HEK293 (cell line): ENCODE measurements at regions not wholly inside any gene's neighbourhood (a gene's known extent, or its start where the extent isn't known, plus 50 kb on each side); places are given as distances from the start of the nearest gene placed in this dataset.

Experiments
- CTCF ChIA-PET: fragments of 350-600 bp; formaldehyde crosslinking; extraction: SDS; loops from one replicate; lab custom pipeline; 2021; ENCODE audit warnings: antibody characterized with exemption; lab: Yijun Ruan, JAX
- POLR2A ChIA-PET: fragments of 300-600 bp; formaldehyde crosslinking; extraction: SDS; loops from one replicate; lab custom pipeline; 2020; ENCODE audit warnings: antibody characterized with exemption, inconsistent platforms; lab: Yijun Ruan, JAX
- H3K27ac ChIP-seq: fragments of 200-500 bp; sonication (Bioruptor generic); 2 replicates; pipeline ENCODE4 v1.5.1; 2014; ENCODE audit warnings: low read depth, low read length, control low read depth, inconsistent platforms; ENCODE audit errors: extremely low read depth
- H3K36me3 ChIP-seq, 2 experiments: fragments of 200-500 bp in 1 of 2; sonication (Bioruptor generic) in 1 of 2; 1 replicate in 1 of 2; 2 replicates in 1 of 2; pipeline ENCODE4 v1.5.1; 2014 to 2017; ENCODE audit warnings: inconsistent platforms in 2 of 2, low read length in 2 of 2; ENCODE audit not compliant: control insufficient read depth in 2 of 2, insufficient read depth in 1 of 2
- H3K4me1 ChIP-seq: fragments of 200-500 bp; sonication (Bioruptor generic); 2 replicates; pipeline ENCODE4 v1.5.1; 2014; ENCODE audit warnings: mild to moderate bottlenecking, low read length, inconsistent platforms; ENCODE audit not compliant: control insufficient read depth, insufficient read depth
- H3K4me3 ChIP-seq: 2 replicates; pipeline ENCODE4 v1.5.1; 2011; ENCODE audit warnings: low read depth, mild to moderate bottlenecking, control low read depth, low read length, moderate library complexity
- H3K9me3 ChIP-seq: fragments of 200-500 bp; sonication (Bioruptor generic); 2 replicates; pipeline ENCODE4 v1.5.1; 2014; ENCODE audit warnings: low read depth, low read length, inconsistent platforms; ENCODE audit not compliant: control insufficient read depth, insufficient read depth
- KLF1 ChIP-seq: fragments of 450-650 bp; formaldehyde crosslinking; IDR thresholded peaks from 2 replicates; pipeline ENCODE4 v1.5.1; 2016; ENCODE audit warnings: missing biosample characterization, missing genetic modification characterization
- REPIN1 ChIP-seq: fragments of 450-650 bp; formaldehyde crosslinking; IDR thresholded peaks from 2 replicates; pipeline ENCODE4 v1.5.1; 2017; ENCODE audit warnings: missing biosample characterization, missing genetic modification characterization, low read depth
- SALL2 ChIP-seq: fragments of 450-650 bp; formaldehyde crosslinking; IDR thresholded peaks from 2 replicates; pipeline ENCODE4 v1.5.0; 2017; ENCODE audit warnings: missing biosample characterization, mild to moderate bottlenecking, missing genetic modification characterization, borderline replicate concordance
- ZBTB11 ChIP-seq: fragments of 450-650 bp; formaldehyde crosslinking; conservative IDR thresholded peaks from 2 replicates; pipeline ENCODE4 v1.5.1; 2016; ENCODE audit warnings: low read depth, missing biosample characterization, missing genetic modification characterization
- ZFP37 ChIP-seq: fragments of 450-650 bp; formaldehyde crosslinking; IDR thresholded peaks from 2 replicates; pipeline ENCODE4 v1.5.1; 2016; ENCODE audit warnings: missing biosample characterization, missing genetic modification characterization
- ZNF114 ChIP-seq: fragments of 450-650 bp; formaldehyde crosslinking; IDR thresholded peaks from 2 replicates; pipeline ENCODE4 v1.5.0; 2017; ENCODE audit warnings: missing biosample characterization, missing genetic modification characterization
- ZNF155 ChIP-seq: fragments of 450-650 bp; formaldehyde crosslinking; IDR thresholded peaks from 2 replicates; pipeline ENCODE4 v1.5.1; 2016; ENCODE audit warnings: missing biosample characterization, missing genetic modification characterization
- ZNF211 ChIP-seq: fragments of 450-650 bp; formaldehyde crosslinking; IDR thresholded peaks from 2 replicates; pipeline ENCODE4 v1.5.1; 2016; ENCODE audit warnings: low read depth, missing biosample characterization, missing genetic modification characterization
- ZNF221 ChIP-seq: fragments of 450-650 bp; formaldehyde crosslinking; IDR thresholded peaks from 2 replicates; pipeline ENCODE4 v1.5.1; 2017; ENCODE audit warnings: missing biosample characterization, missing genetic modification characterization, borderline replicate concordance
- ZNF26 ChIP-seq: fragments of 450-650 bp; formaldehyde crosslinking; IDR thresholded peaks from 2 replicates; pipeline ENCODE4 v1.5.1; 2016; ENCODE audit warnings: missing biosample characterization, missing genetic modification characterization
- ZNF354C ChIP-seq: fragments of 450-650 bp; formaldehyde crosslinking; IDR thresholded peaks from 2 replicates; pipeline ENCODE4 v1.5.1; 2016; ENCODE audit warnings: missing biosample characterization, missing genetic modification characterization, low read depth, borderline replicate concordance
- ZNF366 ChIP-seq: fragments of 450-650 bp; formaldehyde crosslinking; conservative IDR thresholded peaks from 2 replicates; pipeline ENCODE4 v1.5.1; 2016; ENCODE audit warnings: missing biosample characterization, missing genetic modification characterization
- ZNF416 ChIP-seq: fragments of 450-650 bp; formaldehyde crosslinking; IDR thresholded peaks from 2 replicates; pipeline ENCODE4 v1.5.1; 2016; ENCODE audit warnings: missing biosample characterization, missing genetic modification characterization
- ZNF48 ChIP-seq: fragments of 450-650 bp; formaldehyde crosslinking; IDR thresholded peaks from 2 replicates; pipeline ENCODE4 v1.5.1; 2016; ENCODE audit warnings: missing biosample characterization, missing genetic modification characterization
- ZNF514 ChIP-seq: fragments of 450-650 bp; formaldehyde crosslinking; IDR thresholded peaks from 2 replicates; pipeline ENCODE4 v1.5.1; 2016; ENCODE audit warnings: missing biosample characterization, missing genetic modification characterization
- ZNF560 ChIP-seq: fragments of 450-650 bp; formaldehyde crosslinking; IDR thresholded peaks from 2 replicates; pipeline ENCODE4 v1.5.1; 2017; ENCODE audit warnings: missing biosample characterization, missing genetic modification characterization, borderline replicate concordance
- ZNF580 ChIP-seq: fragments of 450-650 bp; formaldehyde crosslinking; IDR thresholded peaks from 2 replicates; pipeline ENCODE4 v1.5.1; 2016; ENCODE audit warnings: missing biosample characterization, missing genetic modification characterization
- ZNF768 ChIP-seq: fragments of 450-650 bp; formaldehyde crosslinking; IDR thresholded peaks from 2 replicates; pipeline ENCODE4 v1.5.1; 2018; ENCODE audit warnings: missing biosample characterization, mild to moderate bottlenecking, missing genetic modification characterization
- ZSCAN4 ChIP-seq: fragments of 450-650 bp; formaldehyde crosslinking; IDR thresholded peaks from 2 replicates; pipeline ENCODE4 v1.5.1; 2017; ENCODE audit warnings: missing biosample characterization, missing genetic modification characterization
- TF ChIP-seq, protein P1 (sequence below): fragments of 450-650 bp; formaldehyde crosslinking; IDR thresholded peaks from 2 replicates; pipeline ENCODE4 v1.5.1; 2017; ENCODE audit warnings: missing biosample characterization, missing genetic modification characterization
- TF ChIP-seq, protein P2 (sequence below): fragments of 450-650 bp; formaldehyde crosslinking; IDR thresholded peaks from 2 replicates; pipeline ENCODE4 v1.5.1; 2017; ENCODE audit warnings: missing biosample characterization, missing genetic modification characterization

DNA sequence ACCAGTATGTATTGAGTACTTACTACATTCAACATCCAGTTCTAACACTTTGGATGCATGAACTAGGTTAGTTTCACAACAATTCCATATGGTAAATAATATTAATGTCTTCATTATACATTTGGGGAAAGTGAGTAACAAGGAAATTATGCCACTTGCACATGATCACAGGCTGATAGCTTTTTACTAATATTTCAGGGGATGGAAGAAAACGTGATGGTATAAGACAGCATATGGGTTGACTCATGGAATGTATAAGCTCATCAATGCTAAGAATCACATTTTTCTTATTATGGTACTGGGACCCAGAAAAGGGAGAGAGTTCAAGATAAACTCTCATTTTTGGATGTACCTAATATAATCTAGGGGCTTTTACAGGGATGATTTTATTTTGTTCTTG, 188.7 kb downstream of the MIAT start:
- Histone ChIP-seq H3K4me3 (no peak overlapping the region), H3K4me1 (no peaks in the 10 kb centered on the region), H3K36me3 (no peaks in the 10 kb centered on the region), H3K27ac (no peak overlapping the region), H3K9me3 (no peaks in the 10 kb centered on the region)
- ChIA-PET CTCF (no interaction called here), POLR2A (no interaction called here)
- TF ChIP-seq, protein P1, sequence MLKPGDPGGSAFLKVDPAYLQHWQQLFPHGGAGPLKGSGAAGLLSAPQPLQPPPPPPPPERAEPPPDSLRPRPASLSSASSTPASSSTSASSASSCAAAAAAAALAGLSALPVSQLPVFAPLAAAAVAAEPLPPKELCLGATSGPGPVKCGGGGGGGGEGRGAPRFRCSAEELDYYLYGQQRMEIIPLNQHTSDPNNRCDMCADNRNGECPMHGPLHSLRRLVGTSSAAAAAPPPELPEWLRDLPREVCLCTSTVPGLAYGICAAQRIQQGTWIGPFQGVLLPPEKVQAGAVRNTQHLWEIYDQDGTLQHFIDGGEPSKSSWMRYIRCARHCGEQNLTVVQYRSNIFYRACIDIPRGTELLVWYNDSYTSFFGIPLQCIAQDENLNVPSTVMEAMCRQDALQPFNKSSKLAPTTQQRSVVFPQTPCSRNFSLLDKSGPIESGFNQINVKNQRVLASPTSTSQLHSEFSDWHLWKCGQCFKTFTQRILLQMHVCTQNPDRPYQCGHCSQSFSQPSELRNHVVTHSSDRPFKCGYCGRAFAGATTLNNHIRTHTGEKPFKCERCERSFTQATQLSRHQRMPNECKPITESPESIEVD (tag by site-specific recombination), result no peak
- TF ChIP-seq ZNF221 (no peak), ZNF416 (tag by site-specific recombination) (no peak), ZNF514 (tag by site-specific recombination) (no peak), KLF1 (no peak)

DNA sequence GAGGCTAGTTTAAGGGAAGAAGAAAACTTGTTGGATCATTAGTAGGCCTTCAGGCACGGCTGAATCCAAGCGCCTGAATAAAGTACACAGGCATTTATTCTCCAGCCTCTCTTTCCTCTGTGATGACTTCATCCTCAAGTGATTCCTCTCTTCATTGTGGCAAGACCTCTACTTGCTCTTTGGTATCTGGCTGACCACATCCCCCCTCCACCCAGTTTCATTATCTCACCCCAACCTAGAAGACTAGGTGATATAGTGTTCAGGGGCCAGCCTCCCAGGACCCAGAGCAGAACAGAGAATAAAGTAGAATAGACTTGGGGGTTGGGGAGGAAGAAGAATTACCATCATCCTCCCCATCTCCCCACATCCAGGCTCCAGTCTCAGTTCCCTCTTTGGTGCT, 189.3 kb downstream of the MIAT start:
- Histone ChIP-seq H3K27ac (no peak overlapping the region), H3K4me1 (no peaks in the 10 kb centered on the region), H3K4me3 (no peak overlapping the region), H3K36me3 (no peaks in the 10 kb centered on the region), H3K9me3 (no peaks in the 10 kb centered on the region)
- ChIA-PET CTCF (interaction anchor here (0.6 kb wide), 1 partner anchor 480 kb away, joined by 3 read pairs; no protein-coding TSS in a partner anchor), POLR2A (no interaction called here)
- TF ChIP-seq ZNF354C (tag by site-specific recombination), result no peak
- no peak for TF ChIP-seq ZNF366 (tag by site-specific recombination)
- no peak for TF ChIP-seq ZNF48
- no peak for TF ChIP-seq ZNF114 (tag by site-specific recombination)
- TF ChIP-seq ZFP37 (tag by site-specific recombination), result no peak
- no peak for TF ChIP-seq SALL2

- Histone ChIP-seq H3K27ac (no peak overlapping the region), H3K4me3 (no peak overlapping the region), H3K4me1 (no peaks in the 10 kb centered on the region), H3K9me3 (no peaks in the 10 kb centered on the region), H3K36me3 (no peaks in the 10 kb centered on the region)
- POLR2A ChIA-PET, result no interaction called here
- TF ChIP-seq, protein P2, sequence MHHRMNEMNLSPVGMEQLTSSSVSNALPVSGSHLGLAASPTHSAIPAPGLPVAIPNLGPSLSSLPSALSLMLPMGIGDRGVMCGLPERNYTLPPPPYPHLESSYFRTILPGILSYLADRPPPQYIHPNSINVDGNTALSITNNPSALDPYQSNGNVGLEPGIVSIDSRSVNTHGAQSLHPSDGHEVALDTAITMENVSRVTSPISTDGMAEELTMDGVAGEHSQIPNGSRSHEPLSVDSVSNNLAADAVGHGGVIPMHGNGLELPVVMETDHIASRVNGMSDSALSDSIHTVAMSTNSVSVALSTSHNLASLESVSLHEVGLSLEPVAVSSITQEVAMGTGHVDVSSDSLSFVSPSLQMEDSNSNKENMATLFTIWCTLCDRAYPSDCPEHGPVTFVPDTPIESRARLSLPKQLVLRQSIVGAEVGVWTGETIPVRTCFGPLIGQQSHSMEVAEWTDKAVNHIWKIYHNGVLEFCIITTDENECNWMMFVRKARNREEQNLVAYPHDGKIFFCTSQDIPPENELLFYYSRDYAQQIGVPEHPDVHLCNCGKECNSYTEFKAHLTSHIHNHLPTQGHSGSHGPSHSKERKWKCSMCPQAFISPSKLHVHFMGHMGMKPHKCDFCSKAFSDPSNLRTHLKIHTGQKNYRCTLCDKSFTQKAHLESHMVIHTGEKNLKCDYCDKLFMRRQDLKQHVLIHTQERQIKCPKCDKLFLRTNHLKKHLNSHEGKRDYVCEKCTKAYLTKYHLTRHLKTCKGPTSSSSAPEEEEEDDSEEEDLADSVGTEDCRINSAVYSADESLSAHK (tag by site-specific recombination), result no peak
- TF ChIP-seq ZNF211, result no peak
- no peak for TF ChIP-seq ZNF26 (tag by site-specific recombination)
- TF ChIP-seq ZSCAN4 (tag by site-specific recombination), result no peak
- no peak for TF ChIP-seq REPIN1 (tag by site-specific recombination)
- TF ChIP-seq ZNF768 (tag by site-specific recombination), result no peak
- TF ChIP-seq ZNF560 (tag by site-specific recombination), result no peak
- TF ChIP-seq ZBTB11 (tag by site-specific recombination), result no peak
- TF ChIP-seq ZNF155, result no peak
- no peak for TF ChIP-seq ZNF580 (tag by site-specific recombination)
- CTCF ChIA-PET, result interaction anchor here (0.6 kb wide), 1 partner anchor 480 kb away, joined by 3 read pairs; no protein-coding TSS in a partner anchor
These were observed 189.7 kb downstream of the MIAT start for GRCh38 chr22:26847046-26847445.
